Mesothelial cell of epicardium (in vitro differentiated cells): ENCODE measurements at regions not wholly inside any gene's neighbourhood (a gene's known extent, or its start where the extent isn't known, plus 50 kb on each side); places are given as distances from the start of the nearest gene placed in this dataset.
"Not testable (repeated sequence)": the region's sequence is repeated elsewhere in the genome, so short reads cannot be mapped to it uniquely, and the experiment has no call there.

Experiments
- DNase-seq, 2 experiments: peaks; one replicate each; pipeline ENCODE4 v3.0.0; 2021; ENCODE audit warnings: low spot score in 2 of 2; ENCODE audit not compliant: unreplicated experiment in 2 of 2
- H3K27ac Mint-ChIP-seq: 2 replicates; pipeline ENCODE4 v1.8.0; 2021; ENCODE audit warnings: mixed read lengths
- H3K27me3 Mint-ChIP-seq: 2 replicates; pipeline ENCODE4 v1.8.0; 2021; ENCODE audit warnings: low read depth, mixed read lengths
- H3K36me3 Mint-ChIP-seq: 2 replicates; pipeline ENCODE4 v1.8.0; 2021; ENCODE audit warnings: mixed read lengths
- H3K4me1 Mint-ChIP-seq: 2 replicates; pipeline ENCODE4 v1.8.0; 2021; ENCODE audit warnings: mixed read lengths
- H3K4me3 Mint-ChIP-seq: 2 replicates; pipeline ENCODE4 v1.8.0; 2021; ENCODE audit warnings: mild to moderate bottlenecking, moderate library complexity, mixed read lengths
- H3K9me3 Mint-ChIP-seq: 2 replicates; pipeline ENCODE4 v1.8.0; 2021; ENCODE audit warnings: mixed read lengths
- CTCF ChIP-seq: fragments of 200-600 bp; sonication (generic); IDR thresholded peaks from one replicate; pipeline ENCODE4 v1.5.0; 2021; ENCODE audit warnings: antibody characterized with exemption; ENCODE audit not compliant: unreplicated experiment

DNA sequence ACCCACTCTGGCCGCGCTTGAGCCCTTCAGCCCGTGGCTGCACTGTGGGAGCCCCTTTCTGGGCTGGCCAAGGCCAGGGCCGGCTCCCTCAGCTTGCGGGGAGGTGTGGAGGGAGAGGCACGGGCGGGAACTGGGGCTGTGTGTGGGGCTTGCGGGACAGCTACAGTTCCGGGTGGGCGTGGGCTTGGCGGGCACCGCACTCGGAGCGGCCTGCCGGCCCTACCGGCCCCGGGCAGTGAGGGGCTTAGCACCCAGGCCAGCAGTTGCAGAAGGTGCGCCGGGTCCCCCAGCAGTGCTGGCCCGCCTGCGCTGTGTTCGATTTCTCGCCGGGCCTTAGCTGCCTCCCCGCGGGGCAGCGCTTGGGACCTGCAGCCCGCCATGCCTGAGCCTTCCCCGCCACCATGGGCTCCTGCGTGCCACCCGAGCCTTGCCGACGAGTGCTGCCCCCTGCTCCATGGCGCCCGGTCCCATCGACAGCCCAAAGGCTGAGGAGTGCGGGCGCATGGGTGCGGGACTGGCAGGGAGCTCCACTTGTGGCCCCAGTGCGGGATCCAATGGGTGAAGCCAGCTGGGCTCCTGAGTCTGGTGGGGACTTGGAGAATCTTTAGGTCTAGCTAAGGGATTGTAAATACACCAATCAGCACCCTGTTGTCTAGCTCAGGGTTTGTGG, 173.7 kb upstream of the FIGN start:
- no peaks in the 10 kb centered on the region for H3K27me3 Mint-ChIP-seq
- H3K9me3 Mint-ChIP-seq = peaks cover 16% of the 10 kb centered on the region
- no peak overlapping the region for H3K27ac Mint-ChIP-seq
- no peak for TF ChIP-seq CTCF
- H3K4me3 Mint-ChIP-seq = no peak overlapping the region
- DNase-seq = no peak
- no peaks in the 10 kb centered on the region for H3K4me1 Mint-ChIP-seq
- H3K36me3 Mint-ChIP-seq = no peaks in the 10 kb centered on the region

DNA sequence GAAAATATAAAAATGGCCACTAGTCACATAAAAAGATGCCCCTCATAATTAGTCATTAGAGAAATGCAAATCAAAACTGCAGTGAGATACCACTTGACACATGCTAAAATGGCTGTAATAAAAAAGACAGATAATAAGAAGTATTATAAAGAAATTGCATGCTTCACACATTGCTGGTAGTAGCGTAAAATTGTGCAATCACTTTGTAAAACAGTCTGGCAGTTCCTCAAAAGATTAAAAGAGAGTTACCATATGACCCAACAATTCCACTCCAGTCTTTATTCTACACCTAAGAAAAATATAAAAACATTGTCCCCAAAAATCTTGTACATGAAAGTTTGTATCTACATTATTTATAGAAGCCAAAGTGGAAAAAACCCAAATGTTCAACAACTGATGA, 170.6 kb upstream of the FIGN start:
- H3K9me3 Mint-ChIP-seq = peaks cover 29% of the 10 kb centered on the region
- no peak overlapping the region for H3K27ac Mint-ChIP-seq
- no peaks in the 10 kb centered on the region for H3K4me1 Mint-ChIP-seq
- DNase-seq = no peak
- H3K36me3 Mint-ChIP-seq = no peaks in the 10 kb centered on the region
- H3K4me3 Mint-ChIP-seq = no peak overlapping the region
- no peaks in the 10 kb centered on the region for H3K27me3 Mint-ChIP-seq
- TF ChIP-seq CTCF = no peak

- no peak for DNase-seq
- no peaks in the 10 kb centered on the region for H3K4me1 Mint-ChIP-seq
- no peak overlapping the region for H3K27ac Mint-ChIP-seq
- no peak overlapping the region for H3K4me3 Mint-ChIP-seq
- H3K9me3 Mint-ChIP-seq = peaks cover 47% of the 10 kb centered on the region
- no peaks in the 10 kb centered on the region for H3K27me3 Mint-ChIP-seq
- peaks cover 11% of the 10 kb centered on the region for H3K36me3 Mint-ChIP-seq
- no peak for TF ChIP-seq CTCF
These were observed 162.0 kb upstream of the FIGN start for GRCh38 chr2:163897799-163898198.

- H3K4me3 Mint-ChIP-seq, H3K4me1 Mint-ChIP-seq, DNase-seq, H3K36me3 Mint-ChIP-seq, H3K27ac Mint-ChIP-seq, H3K27me3 Mint-ChIP-seq: not testable (repeated sequence)
- peaks cover 26% of the 10 kb centered on the region for H3K9me3 Mint-ChIP-seq
These were observed 157.6 kb upstream of the FIGN start for GRCh38 chr2:163893444-163893843.

DNA sequence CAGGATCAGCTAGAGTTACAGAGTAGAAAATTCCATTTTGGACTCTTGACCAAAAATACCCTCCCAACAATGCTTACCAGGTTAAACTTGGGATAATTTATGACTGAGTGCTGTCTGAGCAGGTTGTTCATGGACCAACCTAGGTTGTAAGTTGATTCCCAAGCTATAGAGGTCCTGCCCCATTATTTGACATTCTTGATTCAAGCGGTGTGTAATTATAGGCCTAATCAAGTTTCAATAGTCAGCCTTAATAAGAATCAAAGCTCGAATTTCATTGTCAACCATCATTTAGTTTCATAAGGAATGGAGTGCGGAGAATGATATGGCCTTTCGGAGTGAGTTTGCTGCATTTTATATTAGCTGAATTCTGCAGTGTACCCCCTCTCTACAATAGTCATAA, 152.8 kb upstream of the FIGN start:
- Mint-ChIP-seq H3K27me3 (no peaks in the 10 kb centered on the region), H3K27ac (no peak overlapping the region), H3K4me1 (no peaks in the 10 kb centered on the region), H3K4me3 (no peak overlapping the region), H3K9me3 (peaks cover 17% of the 10 kb centered on the region), H3K36me3 (peaks cover 3% of the 10 kb centered on the region)
- TF ChIP-seq CTCF = no peak
- DNase-seq = no peak

DNA sequence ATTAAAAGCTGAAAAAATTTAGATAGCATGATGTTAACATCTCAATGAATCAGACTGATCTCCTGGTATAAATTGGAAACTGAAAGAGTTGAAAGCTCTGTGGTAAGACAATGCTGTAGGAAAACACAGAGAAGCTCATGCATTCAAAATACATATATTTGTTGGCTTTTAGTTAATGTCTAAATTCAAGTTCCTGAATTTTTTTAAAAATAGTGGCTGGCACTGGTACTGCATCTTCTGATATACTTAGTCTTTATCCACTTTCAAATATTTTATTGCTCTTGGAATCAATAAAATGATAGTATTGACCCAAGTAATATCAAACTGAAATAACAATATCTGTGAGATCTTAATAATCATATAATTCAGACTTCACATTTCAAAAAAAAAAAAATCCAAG, 151.4 kb upstream of the FIGN start:
- Mint-ChIP-seq H3K9me3 (peaks cover 11% of the 10 kb centered on the region), H3K27me3 (no peaks in the 10 kb centered on the region), H3K4me1 (no peaks in the 10 kb centered on the region), H3K27ac (no peak overlapping the region), H3K4me3 (no peak overlapping the region), H3K36me3 (no peaks in the 10 kb centered on the region)
- peak; percentile 76 for TF ChIP-seq CTCF
- no peak for DNase-seq
